Breast epithelium (tissue), 3 donors: ENCODE measurements at regions not wholly inside any gene's neighbourhood (a gene's known extent, or its start where the extent isn't known, plus 50 kb on each side); places are given as distances from the start of the nearest gene placed in this dataset.

Experiments
- CTCF ChIP-seq, 3 donors: fragments of 450-650 bp; IDR thresholded peaks; one replicate each; pipeline ENCODE4 v1.5.1; 2016 to 2017; ENCODE audit warnings: antibody characterized with exemption in 3 of 3, mild to moderate bottlenecking in 3 of 3, moderate library complexity in 3 of 3
- POLR2A ChIP-seq: fragments of 450-650 bp; IDR thresholded peaks from one replicate; pipeline ENCODE4 v1.6.1; 2016; ENCODE audit warnings: antibody characterized with exemption, mild to moderate bottlenecking, moderate library complexity

GRCh38 chr2:180732337-180732736 lies 248.1 kb upstream of the UBE2E3 start:
- no peak for TF ChIP-seq CTCF (IDR thresholded peaks at IDR 0.05)
- TF ChIP-seq POLR2A, result no peak
